ENCODE measurements at regions not wholly inside any gene's neighbourhood (a gene's known extent, or its start where the extent isn't known, plus 50 kb on each side); places are given as distances from the start of the nearest gene placed in this dataset.

DNA sequence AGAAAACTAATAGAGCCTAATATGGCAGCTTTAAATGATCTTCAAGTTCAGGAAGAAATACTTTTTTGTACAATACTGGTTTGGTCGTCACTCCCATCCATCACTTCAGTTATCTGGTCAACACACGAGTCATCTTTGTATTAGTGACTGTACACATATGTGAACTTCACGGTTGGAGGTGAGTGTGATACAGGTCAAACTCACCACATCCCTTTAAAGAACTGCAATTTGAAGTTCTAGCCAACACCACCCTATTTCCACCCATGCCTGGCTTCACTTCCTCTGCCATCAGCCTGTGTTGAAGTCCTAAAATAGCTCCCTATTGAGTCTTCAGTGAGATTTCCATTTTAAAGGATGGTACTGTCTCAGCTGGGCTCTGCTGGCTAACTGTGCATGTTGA is 361.9 kb downstream of the TXNL1 start:
- no peak for DNase-seq
- Mint-ChIP-seq H3K4me1 (no peaks in the 10 kb centered on the region), H3K27me3 (no peaks in the 10 kb centered on the region), H3K27ac (no peak overlapping the region), H3K36me3 (no peaks in the 10 kb centered on the region), H3K4me3 (no peak overlapping the region), H3K9me3 (ENCODE audit: low read depth) (peaks cover 2% of the 10 kb centered on the region)
- CTCF ChIA-PET = no interaction called here
- no peak for ATAC-seq

DNA sequence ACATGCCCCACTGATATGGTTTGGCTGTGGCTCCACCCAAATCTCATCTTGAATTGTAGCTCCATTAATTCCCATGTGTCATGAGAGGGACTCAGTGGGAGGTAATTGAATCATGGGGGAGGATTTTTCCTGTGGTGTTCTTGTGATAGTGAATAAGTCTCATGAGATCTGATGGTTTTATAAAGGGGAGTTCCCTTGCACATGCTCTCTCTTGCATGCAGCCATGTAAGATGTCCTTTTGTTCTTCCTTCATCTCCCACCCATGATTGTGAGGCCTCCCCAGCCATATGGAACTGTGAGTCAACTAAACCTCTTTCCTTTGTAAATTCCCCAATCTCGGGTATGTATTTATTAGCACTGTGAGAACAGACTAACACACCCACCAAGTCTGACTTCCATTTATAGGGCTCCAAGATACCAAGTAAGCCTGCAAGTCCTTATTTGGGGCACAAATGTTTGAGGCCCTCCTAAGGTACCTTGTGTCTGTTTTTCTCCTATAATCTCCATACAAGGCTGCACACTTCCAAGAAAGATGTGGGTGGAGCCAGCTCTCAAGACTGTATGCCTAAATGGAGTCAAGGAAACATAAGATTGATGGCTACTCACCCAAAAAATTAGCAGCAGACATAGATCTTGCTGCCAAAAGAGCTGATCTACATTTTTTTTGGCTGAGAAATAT is 364.7 kb downstream of the TXNL1 start:
- CTCF ChIA-PET = no interaction called here

DNA sequence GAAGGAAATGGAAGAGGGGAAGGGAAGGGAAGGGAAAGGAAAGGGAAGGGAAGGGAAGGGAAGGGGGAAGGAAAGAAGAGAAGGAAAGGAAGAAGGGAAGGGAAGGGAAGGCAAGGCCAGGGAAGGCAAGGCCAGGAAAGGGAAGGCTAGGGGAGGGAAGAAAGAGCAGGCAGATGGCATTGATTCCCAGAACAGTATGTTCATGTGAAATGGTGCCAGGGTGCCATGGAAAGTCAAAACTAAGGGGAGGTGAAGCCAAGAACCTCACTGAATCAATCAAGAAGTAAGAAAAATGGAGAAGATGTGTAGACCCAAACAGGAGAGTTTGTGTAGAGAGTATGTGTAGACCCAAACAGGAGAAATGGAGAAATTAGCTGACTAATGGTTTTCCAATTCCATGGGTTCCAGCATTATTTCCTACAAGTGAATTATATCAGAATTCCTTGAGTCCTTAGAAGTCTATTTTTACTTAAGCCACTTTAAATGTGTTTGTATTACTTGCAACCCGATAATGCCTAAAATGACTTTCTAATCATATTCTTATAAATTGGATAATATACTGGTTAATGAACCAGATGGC is 367.6 kb downstream of the TXNL1 start:
- CTCF ChIA-PET = no interaction called here
- Mint-ChIP-seq H3K4me1 (no peaks in the 10 kb centered on the region), H3K36me3 (no peaks in the 10 kb centered on the region), H3K27me3 (no peaks in the 10 kb centered on the region), H3K4me3 (no peak overlapping the region), H3K27ac (no peak overlapping the region), H3K9me3 (ENCODE audit: low read depth) (peaks cover 3% of the 10 kb centered on the region)
- no peak for ATAC-seq
- DNase-seq = no peak

More for the DNA sequence above, 364.7 kb downstream of the TXNL1 start:
- no peak for ATAC-seq
- Mint-ChIP-seq H3K4me1 (no peaks in the 10 kb centered on the region), H3K4me3 (no peak overlapping the region), H3K9me3 (ENCODE audit: low read depth) (peaks cover 2% of the 10 kb centered on the region), H3K27ac (no peak overlapping the region), H3K36me3 (no peaks in the 10 kb centered on the region), H3K27me3 (no peaks in the 10 kb centered on the region)
- no peak for DNase-seq

DNA sequence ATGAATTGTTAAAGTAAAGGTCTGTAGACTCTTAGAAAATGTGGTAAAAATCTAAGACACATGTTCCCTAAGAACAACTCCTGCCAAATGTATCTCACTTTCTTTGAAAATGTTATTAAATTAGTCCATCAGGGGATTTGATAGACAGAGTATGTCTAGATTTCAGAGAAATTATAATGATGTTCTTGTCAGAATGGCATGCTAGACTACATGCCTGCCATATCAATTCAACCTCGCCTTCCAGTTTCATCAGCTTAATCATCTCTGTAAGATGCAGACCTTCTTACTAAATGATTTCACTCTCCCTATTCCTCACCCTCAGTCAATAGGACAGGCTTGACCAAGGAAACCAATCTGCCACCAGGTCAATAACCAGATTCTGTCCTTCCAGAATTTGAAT is 368.4 kb downstream of the TXNL1 start:
- Mint-ChIP-seq H3K27me3 (no peaks in the 10 kb centered on the region), H3K9me3 (ENCODE audit: low read depth) (peaks cover 3% of the 10 kb centered on the region), H3K27ac (no peak overlapping the region), H3K36me3 (no peaks in the 10 kb centered on the region), H3K4me3 (no peak overlapping the region), H3K4me1 (no peaks in the 10 kb centered on the region)
- ATAC-seq (no peak), DNase-seq (no peak)
- CTCF ChIA-PET = no interaction called here

GRCh38 chr18:56268952-56269351 is 369.4 kb downstream of the TXNL1 start:
- H3K27me3 Mint-ChIP-seq = no peaks in the 10 kb centered on the region
- no peak overlapping the region for H3K27ac Mint-ChIP-seq
- CTCF ChIA-PET = no interaction called here
- DNase-seq = no peak
- H3K4me3 Mint-ChIP-seq = no peak overlapping the region
- no peaks in the 10 kb centered on the region for H3K4me1 Mint-ChIP-seq
- H3K9me3 Mint-ChIP-seq (ENCODE audit: low read depth) = peaks cover 3% of the 10 kb centered on the region
- ATAC-seq = no peak
- H3K36me3 Mint-ChIP-seq = no peaks in the 10 kb centered on the region

GRCh38 chr18:56267334-56267733 is 371.1 kb downstream of the TXNL1 start:
- DNase-seq = no peak
- no peaks in the 10 kb centered on the region for H3K27me3 Mint-ChIP-seq
- H3K27ac Mint-ChIP-seq = no peak overlapping the region
- ATAC-seq = no peak
- no peak overlapping the region for H3K4me3 Mint-ChIP-seq
- H3K36me3 Mint-ChIP-seq = no peaks in the 10 kb centered on the region
- CTCF ChIA-PET = no interaction called here
- peaks cover 5% of the 10 kb centered on the region for H3K9me3 Mint-ChIP-seq (ENCODE audit: low read depth)
- H3K4me1 Mint-ChIP-seq = no peaks in the 10 kb centered on the region

DNA sequence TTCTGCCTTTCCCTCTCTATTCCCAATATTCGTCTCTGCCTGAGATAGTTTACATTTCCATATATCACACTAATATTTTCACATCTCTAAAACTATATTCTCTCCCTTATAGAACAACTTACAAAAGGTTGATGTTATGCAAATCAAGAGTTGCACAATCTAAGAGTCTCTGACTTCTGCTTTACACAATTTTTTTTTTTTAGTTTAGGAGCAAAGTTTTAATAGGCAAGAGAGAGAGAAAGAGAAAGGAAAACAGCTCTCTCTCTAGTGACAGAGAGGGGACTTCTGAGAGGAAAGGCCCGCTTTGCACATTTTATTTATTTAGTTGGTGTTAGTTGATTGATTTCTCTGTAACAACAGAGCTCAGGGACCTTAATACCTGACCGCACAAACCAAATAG is 380.2 kb downstream of the TXNL1 start:
- H3K9me3 Mint-ChIP-seq (ENCODE audit: low read depth) = no peaks in the 10 kb centered on the region
- no peak overlapping the region for H3K27ac Mint-ChIP-seq
- DNase-seq = no peak
- no peaks in the 10 kb centered on the region for H3K27me3 Mint-ChIP-seq
- no peaks in the 10 kb centered on the region for H3K4me1 Mint-ChIP-seq
- ATAC-seq = no peak
- CTCF ChIA-PET = no interaction called here
- H3K36me3 Mint-ChIP-seq = no peaks in the 10 kb centered on the region
- H3K4me3 Mint-ChIP-seq = no peak overlapping the region

DNA sequence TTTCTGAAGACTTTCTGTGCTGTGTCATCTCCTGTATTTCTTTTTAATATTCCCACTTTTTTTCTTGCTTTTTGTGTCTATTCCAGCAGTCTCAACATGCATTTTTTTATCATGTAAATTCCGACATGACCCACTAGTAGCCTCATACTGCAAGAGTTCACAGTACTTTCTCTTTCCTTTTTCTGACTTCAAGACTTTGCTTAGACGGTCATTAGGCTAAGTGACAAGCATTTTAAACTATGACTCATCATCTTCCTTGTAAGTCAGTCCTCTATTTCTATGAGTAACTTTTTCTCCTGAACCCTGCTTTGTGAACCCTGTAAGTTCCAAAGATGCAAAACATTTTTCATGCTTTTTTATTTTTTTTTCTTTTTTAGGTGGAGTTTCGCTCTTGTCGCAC is 381.2 kb downstream of the TXNL1 start:
- CTCF ChIA-PET = no interaction called here
- no peak for ATAC-seq
- Mint-ChIP-seq H3K9me3 (ENCODE audit: low read depth) (no peaks in the 10 kb centered on the region), H3K27me3 (no peaks in the 10 kb centered on the region), H3K4me1 (no peaks in the 10 kb centered on the region), H3K4me3 (no peak overlapping the region), H3K36me3 (no peaks in the 10 kb centered on the region), H3K27ac (no peak overlapping the region)
- DNase-seq = no peak

- H3K27me3 Mint-ChIP-seq = no peaks in the 10 kb centered on the region
Observed at GRCh38 chr18:56256659-56257058, 381.7 kb downstream of the TXNL1 start.

DNA sequence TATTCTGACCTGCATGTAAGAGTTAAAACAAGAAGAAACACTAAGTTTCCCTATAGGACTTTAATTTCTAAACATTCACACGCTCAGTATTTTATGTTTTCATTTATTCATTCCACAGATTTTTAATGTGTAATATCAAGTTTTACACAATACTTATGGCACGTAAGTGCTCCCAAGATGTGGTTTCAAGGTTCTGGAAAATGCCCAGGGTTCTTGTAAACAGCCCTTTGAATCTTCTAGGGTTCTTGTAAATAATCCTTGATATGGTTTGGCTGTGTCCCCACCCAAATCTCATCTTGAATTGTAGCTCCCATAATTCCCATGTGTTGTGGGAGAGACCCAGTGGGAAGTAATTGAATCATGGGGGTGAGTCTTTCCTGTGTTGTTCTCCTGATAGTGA is 383.0 kb downstream of the TXNL1 start:
- no peaks in the 10 kb centered on the region for H3K36me3 Mint-ChIP-seq
- DNase-seq (no peak), ATAC-seq (no peak)
- CTCF ChIA-PET = no interaction called here
- H3K4me1 Mint-ChIP-seq = no peaks in the 10 kb centered on the region
- no peak overlapping the region for H3K27ac Mint-ChIP-seq
- no peaks in the 10 kb centered on the region for H3K9me3 Mint-ChIP-seq (ENCODE audit: low read depth)
- H3K27me3 Mint-ChIP-seq = no peaks in the 10 kb centered on the region
- H3K4me3 Mint-ChIP-seq = no peak overlapping the region

More at GRCh38 chr18:56256659-56257058, 381.7 kb downstream of the TXNL1 start:
- Mint-ChIP-seq H3K9me3 (ENCODE audit: low read depth) (no peaks in the 10 kb centered on the region), H3K36me3 (no peaks in the 10 kb centered on the region), H3K4me3 (no peak overlapping the region), H3K27ac (no peak overlapping the region), H3K4me1 (no peaks in the 10 kb centered on the region)
- CTCF ChIA-PET = no interaction called here
- no peak for ATAC-seq
- DNase-seq = no peak

DNA sequence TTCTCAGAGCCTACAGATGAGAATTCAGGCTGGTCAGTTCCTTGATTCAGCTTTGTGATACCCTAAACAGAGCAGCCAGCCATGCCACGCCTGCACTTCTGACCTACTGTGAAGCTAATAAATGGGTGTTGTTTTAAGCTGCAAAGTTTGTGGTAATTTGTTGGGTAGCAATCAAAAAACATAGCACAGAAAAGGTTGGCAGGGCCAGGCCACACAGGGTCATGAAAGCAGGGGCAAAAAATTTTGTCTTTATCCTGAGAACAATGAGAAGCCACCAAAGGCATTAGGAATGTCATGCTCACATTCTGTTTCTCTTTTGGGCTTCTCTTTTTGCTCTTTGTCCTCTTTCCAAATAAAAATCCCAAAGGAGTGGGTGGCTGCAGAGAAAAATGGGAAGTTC is 385.9 kb downstream of the TXNL1 start:
- CTCF ChIA-PET = no interaction called here
- DNase-seq = no peak
- no peak overlapping the region for H3K4me3 Mint-ChIP-seq
- peaks cover 2% of the 10 kb centered on the region for H3K9me3 Mint-ChIP-seq (ENCODE audit: low read depth)
- no peak for ATAC-seq
- no peaks in the 10 kb centered on the region for H3K36me3 Mint-ChIP-seq
- no peaks in the 10 kb centered on the region for H3K27me3 Mint-ChIP-seq
- no peaks in the 10 kb centered on the region for H3K4me1 Mint-ChIP-seq
- no peak overlapping the region for H3K27ac Mint-ChIP-seq

- no peaks in the 10 kb centered on the region for H3K27me3 Mint-ChIP-seq
- H3K4me1 Mint-ChIP-seq = no peaks in the 10 kb centered on the region
- no peak overlapping the region for H3K4me3 Mint-ChIP-seq
- peaks cover 4% of the 10 kb centered on the region for H3K9me3 Mint-ChIP-seq (ENCODE audit: low read depth)
- no peaks in the 10 kb centered on the region for H3K36me3 Mint-ChIP-seq
- no peak for ATAC-seq
- no peak overlapping the region for H3K27ac Mint-ChIP-seq
- CTCF ChIA-PET = no interaction called here
- no peak for DNase-seq
Observed at GRCh38 chr18:56248610-56249235, 389.7 kb downstream of the TXNL1 start.

DNA sequence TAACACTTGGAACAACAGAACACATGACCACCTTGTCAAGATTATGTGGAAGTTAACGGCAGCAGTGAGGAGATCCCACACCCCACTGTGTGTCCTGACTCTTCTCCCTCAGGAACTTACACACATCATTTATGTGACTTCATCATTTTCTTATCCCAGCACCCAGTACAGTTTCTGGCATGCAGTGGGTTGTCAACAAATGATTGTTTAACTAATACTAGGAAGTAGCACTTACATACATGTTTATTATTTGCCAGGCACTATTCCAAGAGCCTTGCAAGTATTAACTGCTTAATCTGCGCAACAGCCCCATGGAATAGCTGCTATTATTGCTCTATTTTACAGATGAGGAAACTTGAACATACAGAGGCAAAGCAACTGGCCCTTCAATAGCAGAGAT is 391.5 kb downstream of the TXNL1 start:
- H3K4me1 Mint-ChIP-seq = no peaks in the 10 kb centered on the region
- DNase-seq (no peak), ATAC-seq (no peak)
- no peaks in the 10 kb centered on the region for H3K27me3 Mint-ChIP-seq
- H3K27ac Mint-ChIP-seq = no peak overlapping the region
- no peaks in the 10 kb centered on the region for H3K36me3 Mint-ChIP-seq
- peaks cover 4% of the 10 kb centered on the region for H3K9me3 Mint-ChIP-seq (ENCODE audit: low read depth)
- CTCF ChIA-PET = interaction anchor here (0.5 kb wide), 1 partner anchor 61 kb away, joined by 3 read pairs; no protein-coding TSS in a partner anchor
- no peak overlapping the region for H3K4me3 Mint-ChIP-seq

- H3K27me3 Mint-ChIP-seq = no peaks in the 10 kb centered on the region
- no peak overlapping the region for H3K27ac Mint-ChIP-seq
Observed at GRCh38 chr18:56245866-56246580, 392.4 kb downstream of the TXNL1 start.

More at GRCh38 chr18:56245866-56246580, 392.4 kb downstream of the TXNL1 start:
- ATAC-seq (no peak), DNase-seq (no peak)
- CTCF ChIA-PET = no interaction called here
- H3K4me1 Mint-ChIP-seq = no peaks in the 10 kb centered on the region
- no peaks in the 10 kb centered on the region for H3K36me3 Mint-ChIP-seq
- H3K4me3 Mint-ChIP-seq = no peak overlapping the region
- H3K9me3 Mint-ChIP-seq (ENCODE audit: low read depth) = peaks cover 4% of the 10 kb centered on the region
